ENCODE measurements at regions not wholly inside any gene's neighbourhood (a gene's known extent, or its start where the extent isn't known, plus 50 kb on each side); places are given as distances from the start of the nearest gene placed in this dataset.

GRCh38 chr9:109705515-109705914, 74.5 kb upstream of the PALM2AKAP2 start:
- no peak overlapping the region for H3K4me3 ChIP-seq
- no peaks in the 10 kb centered on the region for H3K9me3 ChIP-seq
- H3K27me3 ChIP-seq: no peaks in the 10 kb centered on the region
- no peak for TF ChIP-seq CTCF (IDR thresholded peaks at IDR 0.05)
- DNase-seq: no peak
- no peak overlapping the region for H3K27ac ChIP-seq
- intact Hi-C loops (cut with DNase I; ENCODE audit: low total_unique reads): no loop called here
- peaks cover 0 to 52% (median 19%) of the 10 kb centered on the region in 4 donors for H3K4me1 ChIP-seq
- no peaks in the 10 kb centered on the region for H3K36me3 ChIP-seq

- intact Hi-C loops (cut with DNase I; ENCODE audit: low total_unique reads): no loop called here
- Histone ChIP-seq H3K36me3 (no peaks in the 10 kb centered on the region), H3K4me1 (peaks cover 0 to 52% (median 19%) of the 10 kb centered on the region in 4 donors), H3K27me3 (no peaks in the 10 kb centered on the region), H3K4me3 (no peak overlapping the region), H3K27ac (no peak overlapping the region), H3K9me3 (no peaks in the 10 kb centered on the region)
- no peak for DNase-seq
- TF ChIP-seq CTCF (IDR thresholded peaks at IDR 0.05): no peak
These were observed 72.6 kb upstream of the PALM2AKAP2 start for GRCh38 chr9:109707355-109707754.

- no peak for DNase-seq
- Histone ChIP-seq H3K36me3 (no peaks in the 10 kb centered on the region), H3K9me3 (no peaks in the 10 kb centered on the region), H3K4me1 (peaks cover 0 to 44% (median 19%) of the 10 kb centered on the region in 4 donors), H3K4me3 (no peak overlapping the region), H3K27ac (no peak overlapping the region), H3K27me3 (no peaks in the 10 kb centered on the region)
- no peak for TF ChIP-seq CTCF (IDR thresholded peaks at IDR 0.05)
- intact Hi-C loops (cut with DNase I; ENCODE audit: low total_unique reads): no loop called here
These were observed 71.5 kb upstream of the PALM2AKAP2 start for GRCh38 chr9:109708451-109708945.

GRCh38 chr9:109709866-109710265, 70.1 kb upstream of the PALM2AKAP2 start:
- intact Hi-C loops (cut with DNase I; ENCODE audit: low total_unique reads): no loop called here
- Histone ChIP-seq H3K9me3 (no peaks in the 10 kb centered on the region), H3K27ac (no peak overlapping the region), H3K36me3 (no peaks in the 10 kb centered on the region), H3K4me1 (peaks cover 0 to 38% (median 19%) of the 10 kb centered on the region in 4 donors), H3K4me3 (no peak overlapping the region), H3K27me3 (no peaks in the 10 kb centered on the region)
- TF ChIP-seq CTCF (IDR thresholded peaks at IDR 0.05): no peak
- DNase-seq: no peak

GRCh38 chr9:109710830-109711229, 69.2 kb upstream of the PALM2AKAP2 start:
- no peak overlapping the region for H3K4me3 ChIP-seq
- H3K27me3 ChIP-seq: no peaks in the 10 kb centered on the region
- H3K27ac ChIP-seq: no peak overlapping the region
- no peaks in the 10 kb centered on the region for H3K36me3 ChIP-seq
- H3K9me3 ChIP-seq: no peaks in the 10 kb centered on the region
- no peak for TF ChIP-seq CTCF (IDR thresholded peaks at IDR 0.05)
- intact Hi-C loops (cut with DNase I; ENCODE audit: low total_unique reads): no loop called here
- no peak for DNase-seq
- peaks cover 0 to 38% (median 19%) of the 10 kb centered on the region in 4 donors for H3K4me1 ChIP-seq

GRCh38 chr9:109715344-109715743, 64.7 kb upstream of the PALM2AKAP2 start:
- intact Hi-C loops (cut with DNase I; ENCODE audit: low total_unique reads): no loop called here
- DNase-seq: no peak
- no peaks in the 10 kb centered on the region for H3K9me3 ChIP-seq
- no peaks in the 10 kb centered on the region for H3K36me3 ChIP-seq
- no peak for TF ChIP-seq CTCF (IDR thresholded peaks at IDR 0.05)
- peaks cover 0 to under 1% (median 0%) of the 10 kb centered on the region in 4 donors for H3K4me1 ChIP-seq
- H3K27ac ChIP-seq: no peak overlapping the region
- no peaks in the 10 kb centered on the region for H3K27me3 ChIP-seq
- no peak overlapping the region for H3K4me3 ChIP-seq
